ENCODE measurements at regions not wholly inside any gene's neighbourhood (a gene's known extent, or its start where the extent isn't known, plus 50 kb on each side); places are given as distances from the start of the nearest gene placed in this dataset.

DNA sequence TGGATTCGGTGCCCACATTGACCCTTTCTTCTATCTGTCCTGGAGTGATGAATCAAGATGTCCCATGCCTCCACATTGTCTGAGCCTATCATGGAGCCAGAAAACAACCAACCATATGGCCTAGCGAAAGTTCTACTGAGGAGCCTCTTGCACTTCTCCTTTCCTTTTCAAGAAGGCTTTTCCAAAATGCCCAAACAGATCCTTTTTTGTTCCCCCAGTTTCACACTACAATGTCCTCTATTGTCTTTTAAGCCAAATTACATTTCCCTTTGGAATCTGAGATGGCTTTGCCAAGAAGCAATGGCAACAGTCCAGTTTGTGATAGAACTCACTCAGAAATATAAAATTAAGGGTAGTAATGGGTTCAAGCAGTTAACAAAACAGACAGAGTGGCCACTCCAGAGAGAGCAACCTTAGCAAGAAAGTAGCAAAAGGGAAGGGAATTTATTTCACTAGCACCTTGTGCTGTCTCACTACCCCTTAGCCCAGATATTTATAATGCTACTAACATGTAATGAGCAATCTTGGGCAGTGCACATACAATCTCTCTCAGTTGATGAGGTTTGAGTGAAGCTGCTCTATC is 194.6 kb upstream of the PDE1C start:
- no peak for DNase-seq (ENCODE audit: low read depth)

DNA sequence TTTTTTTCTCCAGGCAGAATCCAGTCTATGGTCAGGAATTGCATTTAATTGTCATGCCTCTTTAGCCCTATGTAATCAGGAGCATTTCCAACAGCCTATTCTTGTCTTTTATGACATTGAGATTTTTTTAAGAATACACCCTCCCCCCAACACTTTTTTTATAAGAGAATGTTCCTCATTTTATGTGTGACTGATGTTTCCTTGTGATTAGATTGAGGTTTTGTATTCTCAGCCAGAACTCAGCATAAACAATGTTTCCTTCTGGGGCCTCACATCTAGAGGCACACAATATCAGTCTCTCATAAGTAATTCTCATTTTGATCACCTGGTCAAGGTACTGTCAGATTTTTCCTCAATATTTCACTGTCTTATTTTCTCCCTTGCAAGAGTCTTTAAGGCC is 193.4 kb upstream of the PDE1C start:
- no peak for DNase-seq (ENCODE audit: low read depth)

DNA sequence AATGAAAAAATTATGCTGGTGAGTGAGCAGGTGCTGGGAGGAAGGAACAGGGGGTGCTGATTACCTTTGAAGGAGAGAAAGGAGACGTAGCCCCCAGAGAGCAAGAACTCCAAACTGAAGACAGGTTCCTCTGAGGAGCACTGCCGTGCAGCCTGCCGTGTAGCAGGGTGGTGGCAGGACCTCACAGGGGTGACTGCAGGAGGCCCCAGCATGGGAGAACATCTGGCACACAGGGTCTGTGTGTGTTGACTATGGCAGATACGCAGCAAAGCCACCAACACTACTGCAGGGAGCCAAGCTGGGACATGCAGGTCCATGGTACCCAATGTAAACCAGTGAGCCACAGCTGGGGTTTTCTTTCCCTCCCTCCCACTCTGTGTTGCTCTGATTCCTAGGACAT is 192.1 kb upstream of the PDE1C start:
- no peak for DNase-seq (ENCODE audit: low read depth)

DNA sequence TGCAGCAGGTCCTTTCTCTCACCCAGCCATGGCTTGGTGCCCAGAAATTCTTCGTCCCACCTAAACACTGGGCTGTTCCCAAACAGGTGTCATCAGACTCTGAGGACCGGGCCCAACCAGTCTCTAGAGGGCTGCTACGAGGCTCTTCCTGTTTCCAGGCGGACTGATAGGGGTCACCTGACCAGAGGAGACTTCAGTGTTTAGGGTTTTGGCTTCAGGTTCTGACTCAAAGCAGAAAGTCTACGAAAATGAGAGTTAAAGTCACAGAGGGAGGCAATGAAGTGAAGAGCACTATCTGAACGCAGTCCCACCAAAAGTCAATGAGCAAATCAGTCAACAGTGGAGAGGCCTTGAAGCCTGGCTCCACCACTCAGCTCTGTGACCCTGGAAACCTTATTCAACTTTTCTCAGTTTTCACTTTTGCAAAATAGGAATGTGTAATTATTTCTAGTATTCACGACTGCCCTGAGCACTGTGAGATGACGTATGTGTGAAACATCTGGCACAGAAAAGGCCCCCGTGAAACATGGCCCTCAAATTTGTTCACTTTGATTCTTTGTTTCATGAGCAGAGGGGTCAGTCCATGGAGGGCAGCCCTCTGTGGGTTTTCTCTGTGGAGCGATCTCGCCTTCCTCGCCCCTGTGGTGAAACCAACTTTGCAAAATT is 189.9 kb upstream of the PDE1C start:
- no peak for DNase-seq (ENCODE audit: low read depth)

DNA sequence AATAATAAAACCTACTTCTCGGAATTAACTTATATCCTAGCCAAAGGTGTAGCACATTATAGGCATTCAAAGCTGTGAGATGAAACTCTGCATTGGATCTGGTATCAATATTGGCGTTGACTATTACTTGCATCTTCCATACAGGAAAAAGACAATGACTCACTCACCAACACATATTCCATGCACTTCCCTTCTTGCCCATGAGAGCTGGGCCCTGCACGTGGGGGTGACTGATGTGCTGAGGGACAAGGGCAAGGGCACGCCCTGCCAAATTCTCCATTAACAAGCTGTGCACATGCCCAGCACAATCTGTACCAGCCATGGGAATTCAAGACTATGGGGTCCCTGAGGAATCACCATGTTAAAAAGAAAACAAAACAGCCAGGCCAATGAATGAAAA is 188.1 kb upstream of the PDE1C start:
- DNase-seq (ENCODE audit: low read depth): no peak

DNA sequence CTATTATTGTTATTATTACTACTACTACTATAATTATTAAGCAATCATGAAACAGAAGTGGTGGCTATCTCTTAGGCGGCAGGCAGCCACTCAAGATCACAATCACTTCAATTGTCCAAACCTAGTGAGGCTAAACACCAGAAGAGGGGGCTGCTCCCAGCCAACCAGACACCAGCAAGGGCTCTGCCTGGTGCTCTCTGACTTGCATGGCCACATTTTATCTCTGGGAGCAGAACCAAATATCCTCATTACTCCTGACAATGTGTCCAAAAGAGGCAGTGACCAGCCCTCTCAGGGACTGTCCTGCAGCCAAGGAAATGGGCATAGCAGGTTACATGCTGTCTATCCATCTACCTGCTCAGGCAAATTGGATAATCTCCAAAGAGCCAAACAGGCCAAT is 187.4 kb upstream of the PDE1C start:
- no peak for DNase-seq (ENCODE audit: low read depth)

DNA sequence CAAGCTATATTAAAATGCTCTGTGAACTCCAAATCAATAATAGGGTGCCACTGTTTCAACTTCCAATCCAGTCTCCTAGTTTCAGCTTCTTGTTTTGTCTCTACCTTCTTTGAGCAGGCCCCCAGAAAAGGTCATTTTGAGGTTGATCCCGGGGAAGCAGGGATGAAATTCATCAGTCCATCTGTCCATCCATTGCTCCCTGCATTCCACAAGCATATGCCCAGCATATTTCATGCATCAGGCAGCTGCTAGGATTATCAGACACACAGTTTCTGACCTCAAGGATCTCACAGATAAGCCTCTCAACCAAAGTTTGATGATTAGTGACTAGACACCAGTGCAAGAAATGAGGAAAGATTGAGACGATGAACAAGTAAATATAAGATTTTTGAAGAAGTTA is 186.6 kb upstream of the PDE1C start:
- DNase-seq (ENCODE audit: low read depth): no peak

DNA sequence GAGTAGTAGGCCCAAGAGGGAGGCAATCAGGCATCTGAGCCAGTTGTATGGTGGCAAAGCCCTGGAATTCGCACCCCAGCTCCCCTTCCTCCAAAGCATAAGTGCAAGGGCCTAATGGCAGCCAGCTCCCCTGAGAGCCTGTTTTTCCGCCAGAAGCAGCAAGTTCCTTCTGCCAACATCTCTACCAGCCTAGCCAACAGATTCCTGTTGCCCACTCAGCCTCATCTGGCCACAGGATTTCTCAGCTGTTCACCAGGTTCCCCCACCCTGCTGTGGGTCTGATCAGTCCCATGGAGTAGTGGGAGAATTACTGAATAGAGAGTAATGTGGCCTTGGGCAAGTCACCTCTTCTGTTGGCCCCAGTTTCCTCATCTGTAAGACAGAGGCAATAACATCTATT is 186.2 kb upstream of the PDE1C start:
- no peak for DNase-seq (ENCODE audit: low read depth)

DNA sequence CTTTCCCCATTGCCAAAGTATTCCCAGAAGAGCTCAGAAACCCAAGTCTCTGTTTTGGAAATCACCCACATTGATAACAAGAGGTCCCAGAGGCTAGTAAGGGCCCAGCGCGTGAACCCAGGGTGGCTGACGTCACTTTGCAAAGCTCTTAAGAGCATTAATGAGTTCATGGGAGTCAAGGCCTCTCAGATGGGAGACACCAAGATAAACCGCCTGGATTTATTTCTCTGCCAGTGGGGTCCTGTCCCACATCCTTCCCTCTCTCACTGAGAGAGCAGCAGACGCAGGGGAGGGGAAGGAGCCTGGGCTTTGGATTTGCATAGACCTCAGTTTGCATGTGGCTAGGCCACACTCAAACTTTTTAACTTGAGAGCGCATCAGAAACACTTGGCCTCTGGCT is 184.8 kb upstream of the PDE1C start:
- DNase-seq (ENCODE audit: low read depth): no peak

DNA sequence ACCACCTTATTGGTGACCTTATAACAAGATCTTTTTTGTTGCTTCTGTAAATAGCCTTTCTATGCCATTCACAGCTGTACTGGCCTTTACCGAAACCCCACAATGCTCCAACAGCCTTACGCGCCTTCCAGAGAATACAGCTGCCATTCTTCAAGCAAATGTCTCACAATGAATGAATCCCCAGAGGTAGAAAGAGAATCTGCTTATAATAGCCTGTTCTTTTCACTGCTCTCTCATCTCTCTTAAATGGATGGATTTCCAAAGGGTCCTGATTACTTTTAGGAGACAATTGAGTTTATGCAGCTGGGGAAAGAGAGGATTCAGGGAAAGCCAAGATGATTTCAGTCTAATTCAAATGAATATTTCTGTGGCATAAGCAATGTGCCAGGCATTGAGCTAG is 183.1 kb upstream of the PDE1C start:
- no peak for DNase-seq (ENCODE audit: low read depth)

DNA sequence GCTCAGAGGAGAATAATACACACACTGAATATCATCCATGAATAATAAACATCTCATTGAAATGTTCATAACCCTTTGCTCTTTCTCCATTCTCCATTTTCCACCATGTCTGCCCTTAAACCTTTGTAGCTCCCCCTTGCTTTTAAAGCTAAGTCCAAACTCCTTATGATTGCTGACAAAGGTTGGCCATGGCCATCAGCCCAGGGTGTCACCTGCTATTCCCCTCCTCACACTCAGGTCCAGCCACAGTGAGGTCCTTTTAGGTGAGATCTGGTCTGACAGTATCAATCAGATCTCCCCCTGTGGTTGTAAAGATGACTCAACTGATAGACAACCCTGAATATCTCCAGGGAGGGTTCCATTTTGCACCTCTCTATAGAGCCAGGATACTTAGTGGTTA is 181.5 kb upstream of the PDE1C start:
- DNase-seq (ENCODE audit: low read depth): no peak

DNA sequence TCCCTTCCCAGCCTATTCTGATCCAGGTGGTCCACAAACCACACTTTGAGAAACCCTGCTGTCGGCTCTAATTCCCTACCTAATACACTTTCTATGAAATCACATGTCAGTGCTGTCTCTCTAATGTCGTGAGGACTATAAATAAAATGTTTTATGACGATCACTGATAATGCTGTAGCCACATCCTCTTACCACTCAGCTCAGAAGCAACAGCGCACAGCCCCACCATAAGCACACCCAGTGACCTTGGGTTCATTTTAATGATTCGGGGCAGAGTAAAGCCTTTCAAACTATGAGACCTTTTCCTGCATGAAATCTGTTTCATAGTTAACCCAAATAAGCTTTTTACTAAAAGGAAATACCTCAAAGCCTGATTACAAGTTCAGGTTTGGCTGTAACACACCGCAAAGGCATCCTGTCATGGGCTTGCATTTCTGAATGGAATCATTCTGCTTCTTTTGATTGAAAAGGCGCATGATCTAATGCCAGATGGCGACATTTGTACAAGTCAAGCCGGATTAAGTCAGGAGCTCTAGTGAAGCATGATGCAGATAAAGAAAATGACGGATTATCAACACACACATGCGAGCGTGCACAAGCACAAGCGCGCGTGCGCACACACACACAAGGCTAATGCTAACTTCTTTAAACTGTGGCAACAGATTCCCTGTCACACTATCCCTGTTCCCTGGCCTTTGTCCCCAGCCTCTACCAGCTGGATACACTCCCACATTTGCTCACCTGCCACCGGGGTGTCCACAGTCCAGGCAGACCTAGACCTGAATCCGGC is 180.5 kb upstream of the PDE1C start:
- DNase-seq (ENCODE audit: low read depth): no peak

DNA sequence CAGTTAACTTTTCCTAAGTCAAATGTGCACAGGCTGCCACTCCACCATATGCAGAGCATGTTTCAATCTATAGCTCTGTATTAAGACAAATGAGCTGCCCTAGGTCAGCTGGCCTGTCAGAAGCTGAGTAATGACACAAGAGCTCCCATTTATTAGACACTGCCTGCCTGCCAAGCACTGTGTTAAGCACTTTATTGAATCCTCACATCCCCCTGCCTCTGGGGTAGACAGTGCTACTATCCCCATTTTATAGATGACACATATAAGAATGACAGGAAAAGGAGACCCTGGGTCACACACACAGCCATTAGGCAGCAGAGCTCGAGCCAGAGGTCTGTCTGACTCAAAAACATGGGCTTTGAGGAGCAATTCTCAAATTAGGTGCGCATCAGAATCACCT is 179.8 kb upstream of the PDE1C start:
- no peak for DNase-seq (ENCODE audit: low read depth)

DNA sequence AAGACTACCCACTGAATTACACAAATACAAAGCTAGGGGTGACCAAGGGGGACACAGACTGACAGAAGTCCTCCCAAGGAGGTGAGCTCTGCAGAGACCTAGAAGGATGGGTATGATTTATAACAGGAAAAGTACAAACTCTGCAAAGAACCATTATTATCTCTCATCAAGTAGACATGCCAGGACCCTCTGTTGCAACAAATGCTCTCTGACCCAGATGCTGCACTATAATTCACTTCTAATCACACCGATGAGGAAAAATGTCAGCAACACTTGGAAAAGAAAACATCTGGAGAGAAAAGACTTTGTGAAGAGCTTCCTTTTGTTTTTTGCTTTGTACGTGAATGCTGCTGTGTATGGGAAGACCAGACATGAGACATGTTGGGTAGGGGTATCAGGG is 178.3 kb upstream of the PDE1C start:
- DNase-seq (ENCODE audit: low read depth): no peak

DNA sequence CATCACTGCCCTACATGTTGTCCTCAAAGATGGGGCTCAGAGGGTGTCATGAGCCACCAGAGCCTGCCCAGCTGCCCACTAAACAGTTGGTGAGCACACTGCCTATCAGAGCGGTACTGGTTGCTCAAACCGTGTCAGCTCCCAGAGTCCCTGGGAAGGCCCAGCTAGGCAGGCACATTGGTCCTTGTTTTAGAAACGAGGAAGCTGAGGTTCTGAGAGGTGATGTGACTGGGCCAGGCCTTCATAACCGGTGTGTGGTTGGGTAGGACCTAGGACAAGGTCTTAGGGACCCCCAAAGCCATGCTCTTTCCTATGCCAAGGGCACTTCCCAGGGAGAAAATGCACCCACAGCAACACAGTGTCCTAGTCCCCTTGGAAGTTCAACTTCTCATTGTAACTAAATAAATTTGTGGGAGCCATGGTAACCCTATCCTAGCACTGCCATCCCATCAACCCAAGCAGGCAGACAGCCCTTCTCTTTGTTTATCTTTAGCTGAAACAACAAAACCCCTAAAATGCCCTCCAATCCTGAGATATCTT is 174.7 kb upstream of the PDE1C start:
- no peak for DNase-seq (ENCODE audit: low read depth)

DNA sequence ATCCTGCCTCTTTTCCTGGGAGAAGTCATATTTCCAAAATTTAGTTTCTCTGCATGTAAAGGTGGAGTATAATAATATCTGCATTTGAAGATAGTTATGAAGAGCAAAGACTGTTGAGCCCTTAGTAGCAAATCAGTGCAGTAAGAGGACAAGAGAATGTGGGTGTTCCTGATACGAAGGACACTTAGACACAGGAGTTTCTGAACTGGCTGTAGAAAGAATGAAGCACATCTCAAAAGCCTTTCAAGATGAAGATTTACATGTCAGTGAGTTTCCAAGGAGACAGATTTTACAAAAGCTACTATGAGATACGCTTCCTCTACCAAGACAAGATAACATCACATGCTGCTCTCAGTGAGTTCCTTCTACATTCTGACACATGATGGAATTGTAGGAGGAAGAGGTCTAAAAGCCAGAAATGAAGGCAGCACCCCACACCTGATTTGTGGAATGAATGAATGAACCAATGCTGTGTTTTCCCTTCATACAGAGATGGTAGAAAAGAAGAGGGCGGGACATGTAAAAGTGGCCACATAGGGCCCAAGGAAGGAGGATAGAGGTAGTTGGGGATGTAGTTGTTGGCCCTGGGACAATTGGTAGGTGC is 173.6 kb upstream of the PDE1C start:
- DNase-seq (ENCODE audit: low read depth): no peak

DNA sequence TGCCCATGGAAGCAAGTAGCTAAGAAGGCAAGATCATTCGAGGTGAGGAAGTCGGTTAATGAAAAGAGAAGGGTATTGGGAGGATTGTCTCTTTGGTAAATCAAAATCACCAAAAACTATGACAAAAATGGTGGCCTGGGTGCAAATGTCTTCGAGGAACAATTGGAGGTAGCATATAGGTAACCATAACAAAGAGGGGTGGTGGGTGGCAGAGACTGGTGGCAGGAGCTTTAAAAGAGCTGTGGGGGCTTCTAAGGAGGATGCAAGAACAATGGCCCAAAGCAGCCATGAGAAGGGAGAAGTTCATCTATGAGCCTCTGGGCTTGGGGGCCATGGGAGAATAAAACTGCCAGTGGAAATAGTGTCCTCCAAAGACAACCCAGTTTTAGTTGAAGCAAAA is 172.2 kb upstream of the PDE1C start:
- DNase-seq (ENCODE audit: low read depth): no peak

DNA sequence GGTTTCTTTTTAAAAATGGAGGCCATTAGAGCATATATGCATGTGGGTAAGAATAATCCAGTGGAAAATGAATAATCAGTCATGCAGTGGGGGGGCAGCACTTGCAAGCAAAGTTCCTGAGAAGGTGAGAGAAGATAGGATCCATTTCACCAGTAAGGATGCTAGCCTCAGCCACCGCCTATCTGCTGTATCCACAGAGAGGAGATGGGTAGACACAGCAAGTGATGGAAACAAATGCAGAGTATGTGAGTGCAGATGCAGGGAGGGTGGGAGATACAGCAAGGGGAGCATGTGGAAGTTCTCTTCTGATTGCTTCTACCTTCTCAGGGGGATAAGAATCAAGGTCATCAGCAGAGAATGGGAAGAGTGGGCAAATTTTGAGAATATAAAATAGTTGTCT is 171.4 kb upstream of the PDE1C start:
- no peak for DNase-seq (ENCODE audit: low read depth)

DNA sequence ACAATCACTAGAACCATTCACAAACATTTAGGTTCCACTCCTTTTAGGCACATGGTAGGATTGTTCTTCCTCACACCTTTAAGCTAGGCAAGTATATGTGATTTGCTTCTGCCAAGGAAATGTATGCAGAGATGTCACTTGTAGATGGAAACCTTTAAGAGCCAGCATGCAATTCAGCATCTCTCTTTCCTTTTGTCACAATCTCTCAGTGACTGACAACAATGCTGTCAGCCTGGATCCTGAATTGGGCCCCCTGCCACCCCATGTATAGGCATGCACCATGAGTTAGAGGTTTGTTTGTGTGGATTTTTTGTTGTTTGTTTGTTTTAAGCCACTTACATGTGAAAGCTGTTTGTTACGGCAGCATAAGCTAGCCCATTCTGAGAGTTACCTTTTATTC is 169.6 kb upstream of the PDE1C start:
- DNase-seq (ENCODE audit: low read depth): no peak

DNA sequence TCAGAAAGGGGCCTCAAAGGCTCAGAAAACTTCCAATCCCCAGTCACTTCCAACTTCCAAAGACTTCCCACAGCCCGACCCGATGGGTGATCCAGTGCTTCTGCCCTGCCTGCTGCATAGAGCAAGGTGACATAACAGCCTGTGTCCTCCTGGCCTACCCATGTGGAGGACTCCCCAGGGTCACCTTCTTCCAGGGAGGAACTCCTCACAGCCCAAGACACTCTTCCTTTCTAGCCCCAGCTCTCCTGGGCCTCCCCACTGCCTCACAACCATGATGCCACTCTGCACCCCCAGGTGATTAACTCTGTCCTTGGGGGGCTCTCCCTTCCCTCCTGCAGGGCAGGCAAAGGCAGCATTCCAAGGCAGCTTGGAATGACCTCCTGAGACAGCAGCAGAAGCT is 158.4 kb upstream of the PDE1C start:
- no peak for DNase-seq (ENCODE audit: low read depth)

DNA sequence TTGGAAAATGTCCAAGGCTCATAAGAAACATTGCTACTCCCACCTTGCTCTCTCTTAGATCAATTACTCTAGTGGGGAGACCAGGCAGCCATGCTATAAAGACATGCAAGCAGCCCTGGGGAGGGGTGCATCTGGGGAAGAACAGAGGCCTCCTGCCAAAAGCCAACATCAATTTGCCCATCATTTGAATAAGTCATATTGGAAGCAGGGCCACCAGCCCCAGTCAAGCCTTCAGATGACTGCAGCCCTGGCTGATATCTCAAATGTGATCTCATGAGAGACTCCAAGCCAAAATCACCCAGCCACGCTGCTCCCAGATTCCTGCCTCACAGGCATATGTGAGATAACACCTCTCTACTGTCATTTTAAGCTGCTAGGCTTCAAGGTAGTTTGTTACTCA is 157.5 kb upstream of the PDE1C start:
- no peak for DNase-seq (ENCODE audit: low read depth)

DNA sequence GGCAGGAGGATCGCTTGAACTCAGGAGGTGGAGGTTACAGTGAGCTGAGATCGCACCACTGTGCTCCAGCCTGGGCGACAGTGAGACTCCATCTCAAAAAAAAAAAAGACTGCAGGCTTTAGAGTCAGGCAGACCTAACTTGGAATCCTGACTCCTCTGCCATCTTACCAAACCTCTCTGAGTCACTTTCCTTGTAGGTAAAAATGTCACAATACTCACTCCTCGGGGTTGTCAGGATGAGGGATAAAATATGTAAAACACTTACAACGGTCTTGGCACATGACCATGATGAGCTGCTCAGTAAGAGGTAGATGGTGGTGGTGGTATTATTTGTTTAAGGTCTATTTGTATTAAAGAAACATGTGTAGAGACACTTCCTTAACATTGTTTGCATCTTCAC is 154.1 kb upstream of the PDE1C start:
- DNase-seq (ENCODE audit: low read depth): no peak

DNA sequence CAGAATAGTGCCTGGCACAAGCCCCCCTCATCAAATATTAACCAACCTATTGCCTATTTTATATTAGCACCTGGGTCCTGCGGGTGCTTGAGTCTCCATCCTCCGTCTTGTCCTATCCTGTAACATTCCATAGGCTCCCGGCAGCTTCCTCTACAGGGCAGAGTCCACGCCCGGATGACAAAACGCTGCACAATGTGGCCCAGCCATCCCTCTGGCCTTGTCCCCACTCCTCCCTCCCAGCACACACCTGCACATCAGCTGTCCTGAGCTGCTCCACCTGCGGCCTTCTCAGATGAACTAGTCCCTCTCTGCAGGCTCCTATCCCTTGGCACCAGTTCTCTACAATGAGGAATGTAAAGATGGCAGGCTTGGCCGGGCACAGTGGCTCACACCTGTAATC is 153.5 kb upstream of the PDE1C start:
- DNase-seq (ENCODE audit: low read depth): no peak

Measured in iris pigment epithelial cell (primary cell).